Uterus (tissue), 3 donors: ENCODE measurements at regions not wholly inside any gene's neighbourhood (a gene's known extent, or its start where the extent isn't known, plus 50 kb on each side); places are given as distances from the start of the nearest gene placed in this dataset.
"Not testable (repeated sequence)": the region's sequence is repeated elsewhere in the genome, so short reads cannot be mapped to it uniquely, and the experiment has no call there.

Experiments
- DNase-seq, 2 donors: peaks; one replicate each; pipeline ENCODE4 v3.0.0-alpha.2; 2019 to 2020
- H3K27ac ChIP-seq, 2 donors: fragments of 200-600 bp; sonication (generic); 1 replicate in 1 of 2; 2 replicates in 1 of 2; pipeline ENCODE4 v1.5.1; 2016 to 2018
- H3K27me3 ChIP-seq, 2 donors: fragments of 200-600 bp; sonication (generic); one replicate each; pipeline ENCODE4 v1.5.1; 2018 to 2019; ENCODE audit warnings: control low read depth in 1 of 2
- H3K36me3 ChIP-seq, 2 donors: fragments of 200-600 bp; sonication (generic); one replicate each; pipeline ENCODE4 v1.5.1; 2019; ENCODE audit warnings: control low read depth in 1 of 2
- H3K4me1 ChIP-seq, 2 donors: fragments of 200-600 bp; sonication (generic); one replicate each; pipeline ENCODE4 v1.5.1; 2018 to 2019; ENCODE audit warnings: control low read depth in 1 of 2
- H3K4me3 ChIP-seq, 2 donors: fragments of 200-600 bp; sonication (generic); 1 replicate in 1 of 2; 2 replicates in 1 of 2; pipeline ENCODE4 v1.5.1; 2018 to 2019; ENCODE audit warnings: mild to moderate bottlenecking in 1 of 2
- H3K9me3 ChIP-seq, 2 donors: fragments of 200-600 bp; sonication (generic); one replicate each; pipeline ENCODE4 v1.5.1; 2019; ENCODE audit warnings: control low read depth in 1 of 2
- CTCF ChIP-seq, 4 experiments: fragments of 200-600 bp in 2 of 4; fragments of 450-650 bp in 2 of 4; sonication (generic) in 2 of 4; IDR thresholded peaks; one replicate each; pipeline ENCODE4 v1.5.1; 2016 to 2019; ENCODE audit warnings: antibody characterized with exemption in 4 of 4, mild to moderate bottlenecking in 2 of 4, moderate library complexity in 1 of 4
- POLR2A ChIP-seq, 2 donors: fragments of 450-650 bp; IDR thresholded peaks; one replicate each; pipeline ENCODE4 v1.6.1; 2016; ENCODE audit warnings: antibody characterized with exemption in 2 of 2, mild to moderate bottlenecking in 1 of 2, moderate library complexity in 1 of 2
- intact Hi-C: fragments of 100-400 bp; cut with DNase I; formaldehyde crosslinking; loops from one replicate; pipeline ENCODE4 v1.15.1; 2023; ENCODE audit warnings: low total_unique reads
- donor health status: DM: yes; HTN: yes; CAD: no.

DNA sequence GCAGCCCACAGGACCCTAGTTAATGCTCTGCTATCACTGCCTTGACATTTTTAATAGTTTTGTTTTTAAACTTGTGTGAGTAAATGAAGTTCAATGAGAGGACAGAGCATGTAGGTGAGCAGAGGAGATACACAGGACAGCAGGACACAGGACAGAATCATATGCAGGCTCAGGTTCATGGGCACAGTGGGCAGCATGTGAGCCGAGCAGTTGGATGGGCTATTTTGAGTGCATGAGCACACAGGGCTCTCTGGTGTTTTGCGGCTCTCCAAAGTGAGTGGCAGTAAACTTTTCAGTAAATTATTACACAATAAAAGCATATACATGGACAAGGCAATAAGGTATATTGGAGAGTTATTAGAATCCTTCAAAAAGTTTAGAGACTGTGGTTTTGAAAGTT lies 189.7 kb upstream of the OR4E1 start:
- Histone ChIP-seq H3K27ac (no peak overlapping the region), H3K36me3 (no peaks in the 10 kb centered on the region), H3K27me3 (no peaks in the 10 kb centered on the region), H3K4me1 (no peaks in the 10 kb centered on the region), H3K4me3 (no peak overlapping the region), H3K9me3 (no peaks in the 10 kb centered on the region)
- TF ChIP-seq POLR2A (IDR thresholded peaks at IDR 0.05) (no peak), CTCF (IDR thresholded peaks at IDR 0.05) (no peak)
- DNase-seq, result no peak
- intact Hi-C loops, result no loop called here

DNA sequence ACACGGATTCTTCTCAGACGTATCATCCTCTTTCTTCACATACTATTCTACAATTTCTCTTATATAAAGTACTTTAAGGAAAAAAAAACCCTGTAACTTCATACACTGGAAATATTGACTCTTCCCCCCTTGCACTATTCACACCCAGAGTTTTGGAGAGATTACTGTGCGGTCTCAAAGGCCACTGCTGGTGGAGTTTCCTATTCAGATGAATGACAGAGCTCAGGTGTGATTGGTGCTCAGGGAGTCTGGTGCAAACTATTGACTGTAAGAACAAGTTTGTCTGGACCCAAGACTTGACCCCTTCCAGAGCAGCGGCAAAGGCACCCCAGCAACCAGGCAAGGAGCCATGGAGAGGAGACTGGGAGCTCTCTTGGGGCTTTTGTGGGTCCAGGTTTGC lies 187.5 kb upstream of the OR4E1 start:
- Histone ChIP-seq H3K27me3 (no peaks in the 10 kb centered on the region), H3K27ac (no peak overlapping the region), H3K4me1 (no peaks in the 10 kb centered on the region), H3K36me3 (no peaks in the 10 kb centered on the region), H3K4me3 (no peak overlapping the region), H3K9me3 (no peaks in the 10 kb centered on the region)
- TF ChIP-seq POLR2A (IDR thresholded peaks at IDR 0.05) (no peak), CTCF (IDR thresholded peaks at IDR 0.05) (no peak)
- no peak for DNase-seq
- intact Hi-C loops, result no loop called here

GRCh38 chr14:21860172-21860571 lies 186.6 kb upstream of the OR4E1 start:
- intact Hi-C loops, result no loop called here
- Histone ChIP-seq H3K4me3 (no peak overlapping the region), H3K27me3 (no peaks in the 10 kb centered on the region), H3K27ac (no peak overlapping the region), H3K9me3 (no peaks in the 10 kb centered on the region), H3K4me1 (no peaks in the 10 kb centered on the region), H3K36me3 (no peaks in the 10 kb centered on the region)
- no peak for DNase-seq
- TF ChIP-seq POLR2A (IDR thresholded peaks at IDR 0.05), result no peak
- TF ChIP-seq CTCF (IDR thresholded peaks at IDR 0.05), result no peak

DNA sequence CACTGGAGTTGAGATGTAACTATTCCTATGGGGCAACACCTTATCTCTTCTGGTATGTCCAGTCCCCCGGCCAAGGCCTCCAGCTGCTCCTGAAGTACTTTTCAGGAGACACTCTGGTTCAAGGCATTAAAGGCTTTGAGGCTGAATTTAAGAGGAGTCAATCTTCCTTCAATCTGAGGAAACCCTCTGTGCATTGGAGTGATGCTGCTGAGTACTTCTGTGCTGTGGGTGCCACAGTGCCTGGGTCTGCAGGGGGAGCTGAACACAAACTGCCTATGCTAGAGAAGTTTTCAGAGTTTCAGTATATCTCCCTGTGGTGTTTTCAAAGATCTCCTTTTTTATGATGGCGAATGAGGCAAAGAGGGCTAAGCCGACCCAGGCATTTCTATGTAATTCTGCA lies 179.2 kb upstream of the OR4E1 start:
- DNase-seq, result no peak
- TF ChIP-seq CTCF (IDR thresholded peaks at IDR 0.05) (no peak), POLR2A (IDR thresholded peaks at IDR 0.05) (no peak)
- no peak overlapping the region for H3K4me3 ChIP-seq
- H3K27ac ChIP-seq, result no peak overlapping the region
- no peaks in the 10 kb centered on the region for H3K36me3 ChIP-seq
- intact Hi-C loops, result no loop called here
- H3K9me3 ChIP-seq, result no peaks in the 10 kb centered on the region
- H3K4me1 ChIP-seq, result no peaks in the 10 kb centered on the region
- H3K27me3 ChIP-seq, result no peaks in the 10 kb centered on the region

DNA sequence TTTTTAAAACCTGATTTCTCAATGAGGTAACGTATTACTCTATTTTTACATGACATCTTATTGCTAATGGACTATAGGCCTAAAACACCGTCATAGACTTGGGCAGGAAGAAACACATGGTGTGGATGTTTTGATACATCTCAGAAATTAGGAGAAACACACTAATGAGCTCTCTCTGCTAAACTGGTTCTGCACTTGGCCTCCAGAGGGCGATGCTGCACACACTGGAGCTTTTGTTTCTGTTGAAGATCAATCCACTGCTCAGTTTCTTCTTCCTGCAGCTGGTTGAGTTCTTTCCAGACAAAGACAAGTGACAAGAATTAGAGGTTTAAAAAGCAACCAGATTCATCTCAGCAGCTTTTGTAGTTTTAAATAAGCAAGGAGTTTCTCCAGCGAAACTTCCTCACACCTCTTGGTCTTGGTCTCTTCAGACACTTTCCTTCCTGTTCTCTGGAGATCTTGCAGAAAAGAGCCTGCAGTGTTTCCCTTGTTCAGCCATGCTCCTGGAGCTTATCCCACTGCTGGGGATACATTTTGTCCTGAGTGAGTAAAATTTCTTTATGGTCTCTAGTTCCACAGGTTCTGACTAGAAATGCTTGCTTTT lies 178.5 kb upstream of the OR4E1 start:
- no peaks in the 10 kb centered on the region for H3K9me3 ChIP-seq
- no peaks in the 10 kb centered on the region for H3K27me3 ChIP-seq
- intact Hi-C loops, result no loop called here
- no peak overlapping the region for H3K27ac ChIP-seq
- no peaks in the 10 kb centered on the region for H3K36me3 ChIP-seq
- DNase-seq, result no peak
- TF ChIP-seq CTCF (IDR thresholded peaks at IDR 0.05), result peak in 1 of 4 experiments; percentile 26
- no peak for TF ChIP-seq POLR2A (IDR thresholded peaks at IDR 0.05)
- no peak overlapping the region for H3K4me3 ChIP-seq
- H3K4me1 ChIP-seq, result no peaks in the 10 kb centered on the region

GRCh38 chr14:21846902-21847301 lies 173.3 kb upstream of the OR4E1 start:
- intact Hi-C loops, H3K9me3 ChIP-seq, H3K27ac ChIP-seq, H3K27me3 ChIP-seq, H3K4me1 ChIP-seq, H3K4me3 ChIP-seq, DNase-seq, H3K36me3 ChIP-seq: not testable (repeated sequence)
